Upper lobe of right lung (tissue), 1 donor: ENCODE measurements at regions not wholly inside any gene's neighbourhood (a gene's known extent, or its start where the extent isn't known, plus 50 kb on each side); places are given as distances from the start of the nearest gene placed in this dataset.
A peak's percentile ranks its signal among the peaks of the same experiment; 100 is the strongest.
"Not testable (repeated sequence)": the region's sequence is repeated elsewhere in the genome, so short reads cannot be mapped to it uniquely, and the experiment has no call there.

Source experiments
- ATAC-seq: fragments of 200-7000 bp; cut with Tn5 transposase; one replicate; pipeline ENCODE4 v1.9.1; 2020; ENCODE audit warnings: mild to moderate bottlenecking, moderate library complexity
- DNase-seq: peaks from one replicate; pipeline ENCODE4 v3.0.0-alpha.2; 2020
- H3K27ac ChIP-seq: fragments of 200-600 bp; one replicate; pipeline ENCODE4 v1.8.0; 2022
- H3K27me3 ChIP-seq: fragments of 200-600 bp; one replicate; pipeline ENCODE4 v1.8.0; 2022; ENCODE audit warnings: mild to moderate bottlenecking
- H3K36me3 ChIP-seq: fragments of 200-600 bp; one replicate; pipeline ENCODE4 v1.8.0; 2022
- H3K4me1 ChIP-seq: fragments of 200-600 bp; one replicate; pipeline ENCODE4 v1.8.0; 2022
- H3K4me3 ChIP-seq: fragments of 200-600 bp; one replicate; pipeline ENCODE4 v1.8.0; 2022; ENCODE audit warnings: mild to moderate bottlenecking
- H3K9me3 ChIP-seq: fragments of 200-600 bp; one replicate; pipeline ENCODE4 v1.8.0; 2022
- CTCF ChIP-seq: fragments of 200-600 bp; IDR thresholded peaks from one replicate; pipeline ENCODE4 v1.8.0; 2022; ENCODE audit warnings: antibody characterized with exemption
- intact Hi-C: fragments of 100-400 bp; cut with DNase I; formaldehyde crosslinking; loops from one replicate; pipeline ENCODE4 v1.11.0; 2022
- donor health status: DM: no; HTN: yes; CAD: no; lungs with severe emphysema.

GRCh38 chr12:72179841-72180240, 92.3 kb upstream of the TRHDE start:
- intact Hi-C loops, result no loop called here

GRCh38 chr12:72184971-72185533, 87.1 kb upstream of the TRHDE start:
- peak; percentile 44 for DNase-seq

More at GRCh38 chr12:72179841-72180240, 92.3 kb upstream of the TRHDE start:
- H3K27me3 ChIP-seq, result no peaks in the 10 kb centered on the region
- ATAC-seq (no peak), DNase-seq (no peak)
- no peak overlapping the region for H3K27ac ChIP-seq
- no peaks in the 10 kb centered on the region for H3K36me3 ChIP-seq
- no peaks in the 10 kb centered on the region for H3K9me3 ChIP-seq
- no peaks in the 10 kb centered on the region for H3K4me1 ChIP-seq
- no peak overlapping the region for H3K4me3 ChIP-seq
- no peak for TF ChIP-seq CTCF

GRCh38 chr12:72189266-72189665, 82.9 kb upstream of the TRHDE start:
- no peak for TF ChIP-seq CTCF
- Histone ChIP-seq H3K36me3 (no peaks in the 10 kb centered on the region), H3K27me3 (no peaks in the 10 kb centered on the region), H3K4me1 (no peaks in the 10 kb centered on the region), H3K27ac (no peak overlapping the region), H3K4me3 (no peak overlapping the region), H3K9me3 (no peaks in the 10 kb centered on the region)
- DNase-seq, result no peak
- intact Hi-C loops, result no loop called here
- no peak for ATAC-seq

More at GRCh38 chr12:72184971-72185533, 87.1 kb upstream of the TRHDE start:
- H3K27me3 ChIP-seq, H3K4me3 ChIP-seq, ATAC-seq, H3K27ac ChIP-seq, H3K4me1 ChIP-seq, intact Hi-C loops, H3K36me3 ChIP-seq, H3K9me3 ChIP-seq: not testable (repeated sequence)

- H3K9me3 ChIP-seq, result no peaks in the 10 kb centered on the region
- H3K4me1 ChIP-seq, result no peaks in the 10 kb centered on the region
- intact Hi-C loops, result no loop called here
- H3K27me3 ChIP-seq, result no peaks in the 10 kb centered on the region
- DNase-seq (no peak), ATAC-seq (no peak)
- no peak for TF ChIP-seq CTCF
- no peak overlapping the region for H3K27ac ChIP-seq
- H3K36me3 ChIP-seq, result no peaks in the 10 kb centered on the region
- no peak overlapping the region for H3K4me3 ChIP-seq
Observed at GRCh38 chr12:72191761-72192160, 80.4 kb upstream of the TRHDE start.

GRCh38 chr12:72197790-72198189, 74.4 kb upstream of the TRHDE start:
- Histone ChIP-seq H3K36me3 (no peaks in the 10 kb centered on the region), H3K27ac (no peak overlapping the region), H3K4me3 (no peak overlapping the region), H3K9me3 (no peaks in the 10 kb centered on the region), H3K4me1 (no peaks in the 10 kb centered on the region), H3K27me3 (no peaks in the 10 kb centered on the region)
- no peak for TF ChIP-seq CTCF
- ATAC-seq (no peak), DNase-seq (no peak)
- intact Hi-C loops, result no loop called here

GRCh38 chr12:72201457-72201856, 70.7 kb upstream of the TRHDE start:
- TF ChIP-seq CTCF, result no peak
- no peaks in the 10 kb centered on the region for H3K36me3 ChIP-seq
- H3K27ac ChIP-seq, result no peak overlapping the region
- no peaks in the 10 kb centered on the region for H3K9me3 ChIP-seq
- ATAC-seq (no peak), DNase-seq (no peak)
- no peaks in the 10 kb centered on the region for H3K27me3 ChIP-seq
- H3K4me3 ChIP-seq, result no peak overlapping the region
- H3K4me1 ChIP-seq, result no peaks in the 10 kb centered on the region
- intact Hi-C loops, result no loop called here
